ACHN (cell line): ENCODE measurements at regions not wholly inside any gene's neighbourhood (a gene's known extent, or its start where the extent isn't known, plus 50 kb on each side); places are given as distances from the start of the nearest gene placed in this dataset.
A peak's percentile ranks its signal among the peaks of the same experiment; 100 is the strongest.

Source experiments
- DNase-seq: peaks from one replicate; pipeline ENCODE4 v3.0.0-alpha.2; 2015
- in situ Hi-C: cut with HindIII; loops from 2 replicates; pipeline ENCODE4 v1.10.0; 2017; ENCODE audit warnings: low sequenced_read_pairs, low pct_ligation_motif_present, low pct_unique_long_range_greater_than_20kb

DNA sequence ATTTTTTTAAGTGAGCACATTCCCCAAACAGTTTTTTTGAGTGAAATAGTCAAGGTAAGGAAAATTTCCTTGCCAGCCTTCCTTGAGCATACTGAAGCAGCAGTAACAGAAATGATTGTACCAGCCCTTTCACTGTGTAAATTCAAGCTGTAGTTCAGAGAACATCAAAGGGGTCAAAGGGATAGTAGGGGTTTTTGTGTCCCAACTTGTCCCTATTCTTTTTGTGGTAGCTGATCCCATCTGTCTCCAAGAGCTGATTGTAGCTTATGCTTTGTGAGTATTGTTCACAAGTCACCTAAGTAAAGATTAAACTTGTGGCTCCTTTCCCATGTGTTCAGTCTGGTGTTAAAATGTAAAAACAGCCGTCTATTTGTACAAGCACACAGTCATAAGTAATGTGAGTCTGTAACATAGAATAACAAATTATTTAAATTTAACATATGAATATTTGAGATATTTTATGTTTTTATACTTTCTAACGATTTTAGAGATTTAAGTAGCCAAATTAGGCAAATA, 185.0 kb downstream of the CENPW start:
- in situ Hi-C loops = no loop called here
- DNase-seq = no peak

DNA sequence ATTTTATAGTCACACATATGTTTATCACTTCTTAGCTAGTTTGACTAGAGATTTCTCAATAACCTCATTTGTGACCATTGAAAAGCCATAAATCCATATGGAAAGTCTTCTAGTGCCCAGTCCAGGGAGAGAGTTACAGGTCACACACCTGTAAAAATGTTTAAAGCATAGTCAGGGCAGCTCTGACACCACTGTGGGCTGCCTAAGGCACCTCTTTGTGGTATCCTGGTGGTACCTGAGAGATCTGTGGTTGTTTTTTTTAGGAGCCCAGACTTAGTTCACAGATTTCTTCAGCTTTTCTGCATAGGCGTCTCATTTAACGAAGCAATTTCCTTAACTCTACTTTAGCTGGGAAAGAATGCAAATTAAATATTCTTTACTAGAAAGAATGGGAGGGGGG, 186.6 kb downstream of the CENPW start:
- in situ Hi-C loops = no loop called here
- no peak for DNase-seq

GRCh38 chr6:126526996-126527606, 187.2 kb downstream of the CENPW start:
- no peak for DNase-seq
- in situ Hi-C loops = no loop called here

GRCh38 chr6:126529637-126530362, 189.9 kb downstream of the CENPW start:
- in situ Hi-C loops = no loop called here
- DNase-seq = no peak

GRCh38 chr6:126530775-126531174, 190.9 kb downstream of the CENPW start:
- in situ Hi-C loops = no loop called here
- no peak for DNase-seq

- no peak for DNase-seq
- in situ Hi-C loops = no loop called here
Measured at GRCh38 chr6:126531286-126531685, 191.4 kb downstream of the CENPW start.

DNA sequence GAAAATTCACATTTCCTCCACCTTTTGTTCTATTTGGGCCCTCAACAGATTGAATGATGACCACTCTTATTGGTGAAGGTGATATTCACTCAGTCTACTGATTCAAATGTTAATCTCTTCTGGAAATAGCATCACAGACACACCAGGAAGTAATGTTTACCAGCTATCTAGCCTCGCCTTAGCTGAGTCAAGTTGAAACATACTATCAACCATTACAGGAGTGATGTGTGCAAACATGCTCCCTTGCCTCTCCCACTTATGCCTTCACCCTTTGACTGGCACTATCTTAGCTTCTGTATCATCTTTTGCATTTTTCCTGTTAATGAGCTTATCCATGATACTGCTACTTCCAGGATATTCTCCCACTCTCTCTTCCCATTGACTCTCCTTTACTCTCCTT, 191.9 kb downstream of the CENPW start:
- DNase-seq = no peak
- in situ Hi-C loops = no loop called here

DNA sequence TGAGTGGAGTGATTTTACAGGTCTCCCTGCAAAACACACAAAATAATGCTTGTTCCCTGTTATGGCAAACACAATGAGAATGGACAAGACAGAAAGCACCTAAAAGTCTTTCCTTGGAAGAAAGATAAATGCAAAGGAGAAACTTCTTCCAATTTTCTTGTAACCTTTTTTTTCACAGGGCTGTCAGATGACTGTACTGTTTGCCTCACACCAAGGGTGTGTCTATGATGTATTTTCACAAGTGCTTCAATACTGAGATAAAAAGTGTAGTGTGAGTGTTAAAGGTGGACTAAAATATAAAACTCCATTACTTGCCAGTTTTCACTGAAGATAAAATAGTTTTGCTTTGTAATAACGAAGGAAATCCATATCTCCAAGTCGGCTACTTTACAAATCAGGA, 194.5 kb downstream of the CENPW start:
- no peak for DNase-seq
- in situ Hi-C loops = no loop called here

DNA sequence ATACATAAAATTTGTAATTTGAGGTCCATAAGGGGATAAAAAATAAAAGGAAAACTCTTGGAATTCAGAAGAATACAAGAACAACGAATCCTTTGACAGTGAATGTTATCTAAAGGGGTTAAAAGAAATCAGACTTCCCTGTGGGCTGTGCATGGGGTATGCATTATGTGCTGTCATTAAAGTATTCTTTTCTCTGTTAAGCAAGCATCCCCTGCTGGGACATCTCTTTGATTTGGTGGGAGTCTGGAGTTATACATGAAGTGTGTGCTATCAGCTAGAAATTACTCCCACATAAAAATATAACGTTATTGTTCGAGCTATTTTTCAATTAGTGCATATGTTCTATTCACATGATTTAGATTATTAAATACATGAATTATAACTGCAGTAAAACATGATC, 195.2 kb downstream of the CENPW start:
- DNase-seq = no peak

GRCh38 chr6:126535595-126535994, 195.7 kb downstream of the CENPW start:
- no peak for DNase-seq
- in situ Hi-C loops = no loop called here

More for the DNA sequence above, 195.2 kb downstream of the CENPW start:
- in situ Hi-C loops = no loop called here

GRCh38 chr6:126537061-126537816, 197.3 kb downstream of the CENPW start:
- no peak for DNase-seq
- in situ Hi-C loops = no loop called here

DNA sequence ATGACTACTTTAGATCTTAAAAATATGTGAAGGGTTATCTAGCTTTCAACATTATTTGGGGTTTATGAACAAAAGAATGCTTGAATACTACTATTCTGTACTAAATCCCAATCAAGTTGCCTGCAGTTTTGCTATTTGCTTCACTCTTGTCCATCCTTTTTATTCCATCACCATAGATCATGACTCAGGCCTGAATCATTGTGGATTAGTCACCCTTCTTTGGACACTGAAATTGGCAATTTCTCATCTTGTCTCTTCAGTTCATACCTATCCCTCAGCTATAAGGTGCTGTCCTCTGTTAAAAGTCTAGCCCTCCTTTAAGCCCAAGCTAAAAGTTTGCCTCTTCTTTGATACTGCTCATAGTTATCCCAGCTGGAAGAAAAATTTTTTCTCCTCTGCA, 199.1 kb downstream of the CENPW start:
- in situ Hi-C loops = no loop called here
- peak; percentile 71 for DNase-seq

- DNase-seq = no peak
- in situ Hi-C loops = no loop called here
Measured at GRCh38 chr6:126540161-126540560, 200.2 kb downstream of the CENPW start.

GRCh38 chr6:126541806-126542491, 202.0 kb downstream of the CENPW start:
- DNase-seq = no peak
- in situ Hi-C loops = no loop called here

DNA sequence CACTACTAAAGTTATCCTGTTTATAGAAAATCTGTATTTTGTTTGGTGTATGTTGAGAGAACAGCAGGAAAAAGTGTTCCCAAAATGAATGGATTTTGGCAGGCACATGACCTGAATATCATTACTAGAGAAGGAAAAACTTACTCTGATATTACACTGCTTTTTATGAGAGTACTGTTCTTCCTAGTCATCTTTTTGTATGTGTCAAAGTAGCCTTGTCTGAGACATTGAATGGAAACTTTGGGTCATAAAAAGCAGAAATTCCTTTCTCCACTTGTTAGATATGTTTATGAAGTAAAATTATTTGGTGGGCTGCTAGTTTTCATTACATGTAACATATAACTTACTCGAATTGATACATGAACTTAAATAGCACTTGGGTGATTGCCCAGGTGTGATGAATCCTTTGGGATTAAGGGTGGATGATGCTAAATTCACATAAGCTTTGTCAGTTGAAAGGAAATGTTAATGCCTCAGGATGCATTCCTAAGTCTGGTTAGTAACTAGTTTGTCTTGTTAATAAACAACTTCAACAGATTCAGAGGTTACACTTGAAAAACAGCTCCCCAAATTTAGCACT, 206.7 kb downstream of the CENPW start:
- DNase-seq = no peak
- in situ Hi-C loops = no loop called here

DNA sequence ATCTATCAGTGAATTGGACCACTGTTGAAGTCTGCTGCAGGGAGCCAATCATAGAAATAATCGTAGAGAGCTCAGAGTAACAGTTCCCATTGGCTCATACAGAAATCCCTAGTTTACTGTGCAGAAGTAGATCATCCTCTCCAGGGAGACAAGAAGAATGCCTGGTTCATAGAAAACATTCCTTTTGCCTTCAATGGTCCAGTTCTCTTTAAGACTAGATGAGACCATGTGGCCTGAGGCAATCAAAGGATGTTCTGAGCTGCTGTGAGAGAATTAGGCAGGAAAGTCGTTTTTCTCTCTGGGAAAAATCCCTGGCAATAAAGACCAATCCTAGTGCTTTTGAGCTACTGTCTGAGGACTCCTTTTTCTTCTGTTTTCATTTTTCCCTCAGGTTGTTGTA, 208.4 kb downstream of the CENPW start:
- in situ Hi-C loops = no loop called here

GRCh38 chr6:126550323-126550722, 210.4 kb downstream of the CENPW start:
- no peak for DNase-seq
- in situ Hi-C loops = no loop called here

More for the DNA sequence above, 208.4 kb downstream of the CENPW start:
- DNase-seq = no peak

DNA sequence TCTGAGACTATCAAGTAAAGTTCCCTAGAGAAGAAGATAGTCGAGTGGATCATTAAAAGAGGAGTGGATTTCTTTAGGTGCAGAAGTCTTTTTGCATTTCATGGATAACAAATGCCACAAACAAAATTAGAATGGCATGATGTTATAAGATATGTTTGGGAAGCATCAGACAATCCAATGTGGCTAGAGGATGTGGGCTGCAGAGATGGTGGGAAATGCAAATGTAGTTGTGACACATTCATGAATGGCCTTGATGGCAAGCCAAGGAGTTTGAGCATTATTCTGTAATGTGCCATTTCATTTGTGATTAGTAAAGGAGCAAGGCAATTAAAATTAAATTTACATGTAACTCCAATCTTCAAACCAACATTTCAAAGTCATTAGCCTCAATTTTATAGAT, 211.9 kb downstream of the CENPW start:
- in situ Hi-C loops = no loop called here
- DNase-seq = no peak

DNA sequence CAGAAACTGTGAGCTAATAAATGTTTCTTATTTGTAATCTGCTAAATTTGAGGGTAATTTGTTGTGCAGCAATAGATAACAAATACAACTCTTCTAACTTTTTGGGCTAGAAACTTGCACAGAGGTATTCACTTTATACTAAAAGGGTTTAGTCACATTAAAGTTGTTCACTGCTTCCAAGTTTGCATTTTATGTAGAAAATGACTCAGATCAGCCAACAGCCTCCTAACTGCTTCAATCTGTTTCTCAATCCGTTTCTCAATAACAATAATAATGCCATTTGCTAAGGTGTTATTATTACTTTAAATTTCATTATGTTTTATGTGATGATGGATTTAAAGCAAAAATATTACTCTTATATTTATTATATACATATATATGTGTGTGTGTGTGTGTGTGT, 213.9 kb downstream of the CENPW start:
- DNase-seq = no peak
- in situ Hi-C loops = no loop called here
